Subcutaneous abdominal adipose tissue (tissue), 5 donors: ENCODE measurements at regions not wholly inside any gene's neighbourhood (a gene's known extent, or its start where the extent isn't known, plus 50 kb on each side); places are given as distances from the start of the nearest gene placed in this dataset.

Experiments
- H3K27ac ChIP-seq: one replicate; pipeline ENCODE4 v1.7.0; 2013; ENCODE audit warnings: low read depth, mild to moderate bottlenecking, inconsistent platforms, low read length, moderate library complexity
- H3K27me3 ChIP-seq, 5 donors: one replicate each; pipeline ENCODE4 v1.7.0; 2013; ENCODE audit warnings: low read length in 5 of 5, inconsistent platforms in 1 of 5; ENCODE audit not compliant: control insufficient read depth in 5 of 5, insufficient read depth in 4 of 5
- H3K36me3 ChIP-seq, 5 donors: one replicate each; pipeline ENCODE4 v1.7.0; 2013; ENCODE audit warnings: low read length in 5 of 5; ENCODE audit not compliant: control insufficient read depth in 5 of 5, insufficient read depth in 5 of 5
- H3K4me1 ChIP-seq, 5 donors: one replicate each; pipeline ENCODE4 v1.7.0; 2013; ENCODE audit warnings: low read length in 5 of 5, mild to moderate bottlenecking in 3 of 5, moderate library complexity in 1 of 5; ENCODE audit not compliant: control insufficient read depth in 5 of 5, insufficient read depth in 5 of 5
- H3K4me3 ChIP-seq, 5 donors: one replicate each; pipeline ENCODE4 v1.7.0; 2013; ENCODE audit warnings: low read length in 5 of 5, low read depth in 1 of 5
- H3K9ac ChIP-seq, 5 donors: one replicate each; pipeline ENCODE4 v1.7.0; 2013; ENCODE audit warnings: low read length in 5 of 5, mild to moderate bottlenecking in 4 of 5, moderate library complexity in 3 of 5
- H3K9me3 ChIP-seq, 5 donors: one replicate each; pipeline ENCODE4 v1.7.0; 2013; ENCODE audit warnings: low read length in 5 of 5; ENCODE audit not compliant: control insufficient read depth in 5 of 5
- donor health status: healthy.
- donor health status: healthy.
- donor health status: healthy.
- donor health status: healthy.
- donor health status: healthy.

DNA sequence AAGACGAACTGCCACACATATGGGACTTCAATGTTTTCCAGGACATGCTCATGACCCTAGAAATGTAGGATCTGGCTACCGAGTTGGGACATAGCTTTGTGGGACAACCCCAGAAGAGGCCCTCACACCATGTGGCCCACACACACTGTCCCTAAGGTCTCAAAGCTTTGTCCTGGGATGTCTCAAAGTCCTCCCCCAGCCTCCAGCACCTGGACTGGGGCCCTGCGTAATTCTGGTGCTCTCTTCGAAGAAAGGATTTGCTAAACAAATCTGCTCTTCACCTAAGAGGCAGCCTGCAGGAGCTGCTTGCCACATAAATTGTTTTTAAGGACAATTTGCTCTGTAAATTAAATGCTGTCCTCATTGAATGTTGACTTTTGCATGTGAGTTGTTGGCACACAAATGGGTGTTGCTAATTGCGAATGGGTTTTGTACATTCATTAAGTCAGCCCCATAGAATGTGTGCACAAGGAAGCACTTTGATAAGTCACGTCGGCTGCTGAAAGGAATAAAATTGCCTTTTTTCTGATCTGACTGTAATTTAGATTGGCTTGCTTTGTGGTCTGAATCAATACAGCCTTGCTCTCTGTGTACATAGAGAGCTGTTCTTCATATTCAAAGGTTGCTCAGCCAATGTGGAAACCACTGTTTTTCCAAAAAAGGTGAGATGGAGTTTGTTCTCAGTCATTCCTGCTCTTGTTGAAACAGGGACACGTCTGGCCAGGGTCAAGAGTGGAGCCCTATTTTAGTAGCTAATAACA lies 161.6 kb upstream of the PWP1 start:
- Histone ChIP-seq H3K9ac (no peak overlapping the region), H3K36me3 (no peaks in the 10 kb centered on the region)

GRCh38 chr12:107525063-107525718 lies 160.4 kb upstream of the PWP1 start:
- Histone ChIP-seq H3K27ac (no peak overlapping the region), H3K4me1 (peaks cover 0 to 6% (median 4%) of the 10 kb centered on the region in 5 donors), H3K9me3 (peaks cover 0 to 6% (median 0%) of the 10 kb centered on the region in 5 donors), H3K27me3 (no peaks in the 10 kb centered on the region), H3K9ac (no peak overlapping the region), H3K4me3 (no peak overlapping the region), H3K36me3 (no peaks in the 10 kb centered on the region)

More for the DNA sequence above, 161.6 kb upstream of the PWP1 start:
- no peak overlapping the region for H3K4me3 ChIP-seq
- H3K4me1 ChIP-seq: peaks cover 0 to 6% (median 4%) of the 10 kb centered on the region in 5 donors
- no peak overlapping the region for H3K27ac ChIP-seq
- H3K9me3 ChIP-seq: peaks cover 0 to 6% (median 0%) of the 10 kb centered on the region in 5 donors
- H3K27me3 ChIP-seq: no peaks in the 10 kb centered on the region

GRCh38 chr12:107525719-107526554 lies 159.7 kb upstream of the PWP1 start:
- no peak overlapping the region for H3K4me3 ChIP-seq
- H3K27me3 ChIP-seq: no peaks in the 10 kb centered on the region
- peaks cover 0 to 6% (median 0%) of the 10 kb centered on the region in 5 donors for H3K9me3 ChIP-seq
- H3K36me3 ChIP-seq: no peaks in the 10 kb centered on the region
- peaks cover 0 to 6% (median 4%) of the 10 kb centered on the region in 5 donors for H3K4me1 ChIP-seq
- no peak overlapping the region for H3K9ac ChIP-seq
- H3K27ac ChIP-seq: no peak overlapping the region

DNA sequence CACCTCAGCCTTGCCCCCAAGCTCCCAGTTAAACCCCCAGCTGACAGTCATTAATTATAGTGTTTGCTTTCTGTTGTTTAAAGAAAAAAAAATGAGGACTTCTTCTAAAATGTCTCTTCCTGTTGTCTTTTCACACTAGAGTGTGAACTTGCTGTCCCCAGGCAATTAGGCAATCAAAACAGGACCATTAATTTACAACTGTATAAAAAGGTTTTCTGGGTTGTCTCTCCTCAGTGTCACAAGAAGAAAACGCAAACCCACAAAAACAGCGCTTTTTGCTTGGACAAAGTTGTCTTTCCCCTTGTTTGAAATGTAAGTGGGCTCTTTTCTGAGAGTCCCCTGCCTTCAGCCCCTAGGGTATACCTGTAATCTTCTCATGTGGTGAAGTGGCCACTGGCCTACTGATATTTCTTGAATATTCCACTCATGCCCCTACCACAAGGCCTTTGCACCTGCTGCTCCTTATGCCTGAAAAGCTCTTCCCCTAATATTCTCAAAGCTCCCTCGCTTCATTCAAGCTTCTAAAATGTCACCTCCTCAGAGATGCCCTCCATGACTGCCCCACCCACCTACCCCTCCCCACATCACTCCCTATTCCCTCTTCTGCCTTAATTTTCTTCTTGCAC lies 158.9 kb upstream of the PWP1 start:
- H3K27ac ChIP-seq: no peak overlapping the region
- H3K4me1 ChIP-seq: peaks cover 0 to 6% (median 4%) of the 10 kb centered on the region in 5 donors
- H3K36me3 ChIP-seq: no peaks in the 10 kb centered on the region
- no peak overlapping the region for H3K9ac ChIP-seq
- H3K9me3 ChIP-seq: peaks cover 0 to 5% (median 0%) of the 10 kb centered on the region in 5 donors
- peaks cover 0 to 2% (median 0%) of the 10 kb centered on the region in 5 donors for H3K27me3 ChIP-seq
- no peak overlapping the region for H3K4me3 ChIP-seq

DNA sequence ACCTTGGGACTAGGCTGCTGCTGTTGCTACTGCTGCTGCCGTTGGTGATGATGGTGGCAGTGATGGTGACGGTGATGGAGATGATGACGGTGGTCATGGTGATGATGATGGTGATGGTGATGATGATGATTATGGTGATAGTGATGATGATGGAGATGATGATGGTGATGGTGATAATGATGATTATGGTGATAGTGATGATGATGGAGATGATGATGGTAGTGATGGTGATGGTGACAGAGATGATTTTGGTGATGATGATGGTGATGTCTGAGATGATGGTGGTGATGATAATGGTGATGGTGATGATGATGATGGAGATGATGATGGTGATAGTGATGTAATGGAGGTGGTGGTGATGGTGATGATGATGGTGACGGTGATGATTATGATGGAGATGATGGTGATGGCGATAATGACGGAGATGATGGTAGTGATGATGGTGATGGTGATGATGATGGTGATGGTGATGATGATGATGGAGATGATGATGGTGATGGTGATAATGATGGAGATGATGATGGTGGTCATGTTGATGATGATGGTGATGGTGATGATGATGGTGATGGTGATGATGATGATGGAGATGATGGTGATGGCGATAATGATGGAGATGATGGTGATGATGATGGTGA lies 156.8 kb upstream of the PWP1 start:
- H3K4me3 ChIP-seq: no peak overlapping the region
- peaks cover 0 to 7% (median 0%) of the 10 kb centered on the region in 5 donors for H3K9me3 ChIP-seq
- H3K27me3 ChIP-seq: peaks cover 0 to 4% (median 0%) of the 10 kb centered on the region in 5 donors

GRCh38 chr12:107529991-107530390 lies 155.6 kb upstream of the PWP1 start:
- peaks cover 0 to 4% (median 0%) of the 10 kb centered on the region in 5 donors for H3K27me3 ChIP-seq

More for the DNA sequence above, 156.8 kb upstream of the PWP1 start:
- H3K36me3 ChIP-seq: no peaks in the 10 kb centered on the region
- H3K9ac ChIP-seq: no peak overlapping the region
- H3K27ac ChIP-seq: no peak overlapping the region
- peaks cover 0 to 6% (median 4%) of the 10 kb centered on the region in 5 donors for H3K4me1 ChIP-seq

GRCh38 chr12:107530701-107531100 lies 154.9 kb upstream of the PWP1 start:
- H3K27me3 ChIP-seq: peaks cover 0 to 4% (median 0%) of the 10 kb centered on the region in 5 donors
- peaks cover 0 to 7% (median 0%) of the 10 kb centered on the region in 5 donors for H3K9me3 ChIP-seq
- H3K27ac ChIP-seq: no peak overlapping the region
- no peak overlapping the region for H3K4me3 ChIP-seq
- H3K4me1 ChIP-seq: peaks cover 0 to 6% (median 4%) of the 10 kb centered on the region in 5 donors
- no peaks in the 10 kb centered on the region for H3K36me3 ChIP-seq
- H3K9ac ChIP-seq: no peak overlapping the region

More at GRCh38 chr12:107529991-107530390, 155.6 kb upstream of the PWP1 start:
- H3K27ac ChIP-seq: no peak overlapping the region
- H3K9me3 ChIP-seq: peaks cover 0 to 7% (median 0%) of the 10 kb centered on the region in 5 donors
- peaks cover 0 to 6% (median 4%) of the 10 kb centered on the region in 5 donors for H3K4me1 ChIP-seq
- no peaks in the 10 kb centered on the region for H3K36me3 ChIP-seq
- no peak overlapping the region for H3K9ac ChIP-seq
- H3K4me3 ChIP-seq: no peak overlapping the region

GRCh38 chr12:107533218-107533617 lies 152.4 kb upstream of the PWP1 start:
- Histone ChIP-seq H3K9me3 (peaks cover 0 to 7% (median 0%) of the 10 kb centered on the region in 5 donors), H3K27me3 (peaks cover 0 to 4% (median 0%) of the 10 kb centered on the region in 5 donors), H3K36me3 (no peaks in the 10 kb centered on the region), H3K4me3 (no peak overlapping the region), H3K9ac (no peak overlapping the region), H3K27ac (no peak overlapping the region), H3K4me1 (peaks cover 0 to 10% (median 3%) of the 10 kb centered on the region in 5 donors)

- H3K4me1 ChIP-seq: peaks cover 0 to 8% (median 3%) of the 10 kb centered on the region in 5 donors
- no peaks in the 10 kb centered on the region for H3K36me3 ChIP-seq
- H3K9me3 ChIP-seq: peaks cover 0 to 7% (median 0%) of the 10 kb centered on the region in 5 donors
Observed at GRCh38 chr12:107536613-107537012, 149.0 kb upstream of the PWP1 start.

More at GRCh38 chr12:107536613-107537012, 149.0 kb upstream of the PWP1 start:
- H3K27ac ChIP-seq: no peak overlapping the region
- no peak overlapping the region for H3K4me3 ChIP-seq
- no peak overlapping the region for H3K9ac ChIP-seq
- H3K27me3 ChIP-seq: peaks cover 0 to 3% (median 0%) of the 10 kb centered on the region in 5 donors
